ENCODE measurements at regions not wholly inside any gene's neighbourhood (a gene's known extent, or its start where the extent isn't known, plus 50 kb on each side); places are given as distances from the start of the nearest gene placed in this dataset.

- Histone ChIP-seq H3K27ac (no peak overlapping the region), H3K4me3 (no peak overlapping the region), H3K36me3 (replicated peaks in 1 of 2) (no peaks in the 10 kb centered on the region), H3K27me3 (no peaks in the 10 kb centered on the region), H3K9me3 (replicated peaks in 1 of 3) (no peaks in the 10 kb centered on the region), H3K4me1 (replicated peaks in 1 of 2) (no peaks in the 10 kb centered on the region)
- intact Hi-C loops (cut with DNase I) = no loop called here
- DNase-seq = no peak
- WGBS, 4 donors = 47 to 62% (median 50%) methylated on average over 9 of the region's 9 CpGs
- TF ChIP-seq POLR2A (IDR thresholded peaks at IDR 0.05) = no peak
- no peak for TF ChIP-seq CTCF (IDR thresholded peaks at IDR 0.05)
Observed at GRCh38 chr3:127373441-127374085, 85.7 kb upstream of the PRR20G start.

GRCh38 chr3:127371846-127372245 is 84.0 kb upstream of the PRR20G start:
- Histone ChIP-seq H3K4me1 (replicated peaks in 1 of 2) (no peaks in the 10 kb centered on the region), H3K36me3 (replicated peaks in 1 of 2) (no peaks in the 10 kb centered on the region), H3K27ac (no peak overlapping the region), H3K4me3 (no peak overlapping the region), H3K27me3 (no peaks in the 10 kb centered on the region), H3K9me3 (replicated peaks in 1 of 3) (no peaks in the 10 kb centered on the region)
- TF ChIP-seq CTCF (IDR thresholded peaks at IDR 0.05) (no peak), POLR2A (IDR thresholded peaks at IDR 0.05) (no peak)
- WGBS, 4 donors = 60 to 71% (median 64%) methylated on average over 5 to 6 of the region's 6 CpGs
- DNase-seq = no peak
- intact Hi-C loops (cut with DNase I) = no loop called here

GRCh38 chr3:127371334-127371733 is 83.5 kb upstream of the PRR20G start:
- WGBS, 4 donors = 53 to 69% (median 59%) methylated on average over 10 of the region's 10 CpGs
- no peak overlapping the region for H3K4me3 ChIP-seq
- H3K36me3 ChIP-seq (replicated peaks in 1 of 2) = no peaks in the 10 kb centered on the region
- intact Hi-C loops (cut with DNase I) = no loop called here
- H3K27me3 ChIP-seq = no peaks in the 10 kb centered on the region
- TF ChIP-seq POLR2A (IDR thresholded peaks at IDR 0.05) = no peak
- TF ChIP-seq CTCF (IDR thresholded peaks at IDR 0.05) = no peak
- DNase-seq = no peak
- no peak overlapping the region for H3K27ac ChIP-seq
- no peaks in the 10 kb centered on the region for H3K4me1 ChIP-seq (replicated peaks in 1 of 2)
- no peaks in the 10 kb centered on the region for H3K9me3 ChIP-seq (replicated peaks in 1 of 3)

GRCh38 chr3:127370906-127371305 is 83.1 kb upstream of the PRR20G start:
- TF ChIP-seq CTCF (IDR thresholded peaks at IDR 0.05) (no peak), POLR2A (IDR thresholded peaks at IDR 0.05) (no peak)
- Histone ChIP-seq H3K36me3 (replicated peaks in 1 of 2) (no peaks in the 10 kb centered on the region), H3K27ac (no peak overlapping the region), H3K27me3 (no peaks in the 10 kb centered on the region), H3K4me1 (replicated peaks in 1 of 2) (no peaks in the 10 kb centered on the region), H3K9me3 (replicated peaks in 1 of 3) (no peaks in the 10 kb centered on the region), H3K4me3 (no peak overlapping the region)
- intact Hi-C loops (cut with DNase I) = no loop called here
- WGBS, 4 donors = 30 to 44% (median 40%) methylated on average over 2 to 9 of the region's 9 CpGs
- DNase-seq = no peak
